Loucy (cell line): ENCODE measurements at regions not wholly inside any gene's neighbourhood (a gene's known extent, or its start where the extent isn't known, plus 50 kb on each side); places are given as distances from the start of the nearest gene placed in this dataset.

Experiments used
- H2AFZ ChIP-seq: fragments of 200-600 bp; sonication (generic); 2 replicates; pipeline ENCODE4 v1.6.0; 2016; ENCODE audit warnings: antibody characterized with exemption, mild to moderate bottlenecking, low read length, moderate library complexity
- H3F3A ChIP-seq: fragments of 200-600 bp; 2 replicates; pipeline ENCODE4 v1.6.0; 2016; ENCODE audit warnings: antibody characterized with exemption, low read depth, mild to moderate bottlenecking
- H3K27me3 ChIP-seq: fragments of 200-600 bp; sonication (generic); 2 replicates; pipeline ENCODE4 v1.6.1; 2014; ENCODE audit warnings: low read length, mild to moderate bottlenecking; ENCODE audit not compliant: insufficient read depth, poor library complexity, severe bottlenecking
- H3K36me3 ChIP-seq: fragments of 200-600 bp; sonication (generic); 2 replicates; pipeline ENCODE4 v1.6.1; 2016; ENCODE audit warnings: low read length; ENCODE audit not compliant: insufficient read depth
- H3K4me1 ChIP-seq: fragments of 200-600 bp; sonication (generic); 2 replicates; pipeline ENCODE4 v1.5.1; 2014; ENCODE audit warnings: low read length, mild to moderate bottlenecking; ENCODE audit not compliant: insufficient read depth, poor library complexity, severe bottlenecking
- H3K4me2 ChIP-seq: fragments of 200-600 bp; sonication (generic); 2 replicates; pipeline ENCODE4 v1.6.0; 2014; ENCODE audit warnings: antibody characterized with exemption, low read length, low read depth, mild to moderate bottlenecking; ENCODE audit not compliant: poor library complexity, severe bottlenecking
- H3K4me3 ChIP-seq: fragments of 200-600 bp; sonication (generic); 2 replicates; pipeline ENCODE4 v1.5.1; 2014; ENCODE audit warnings: low read length, mild to moderate bottlenecking, mixed read lengths; ENCODE audit not compliant: poor library complexity, severe bottlenecking
- H3K79me2 ChIP-seq: fragments of 200-600 bp; sonication (generic); 2 replicates; pipeline ENCODE4 v1.6.1; 2014; ENCODE audit warnings: low read length; ENCODE audit not compliant: insufficient read depth
- H3K9ac ChIP-seq: fragments of 200-600 bp; sonication (generic); 2 replicates; pipeline ENCODE4 v1.6.0; 2014; ENCODE audit warnings: mild to moderate bottlenecking, low read depth, low read length, moderate library complexity; ENCODE audit not compliant: poor library complexity, severe bottlenecking
- H3K9me2 ChIP-seq: fragments of 200-600 bp; sonication (generic); replicated peaks from 2 replicates; pipeline ENCODE4 v1.6.1; 2016; ENCODE audit warnings: low read depth, low read length, mixed read lengths
- H3K9me3 ChIP-seq: fragments of 200-600 bp; sonication (generic); 2 replicates; pipeline ENCODE4 v1.6.1; 2014; ENCODE audit warnings: mild to moderate bottlenecking, antibody characterized with exemption, low read length, low read depth; ENCODE audit not compliant: insufficient read depth
- H4K20me1 ChIP-seq: fragments of 200-600 bp; sonication (generic); 2 replicates; pipeline ENCODE4 v1.6.0; 2014; ENCODE audit warnings: antibody characterized with exemption, low read length, mild to moderate bottlenecking; ENCODE audit not compliant: insufficient read depth, poor library complexity, severe bottlenecking
- CTCF ChIP-seq: fragments of 200-600 bp; sonication (generic); conservative IDR thresholded peaks from 2 replicates; pipeline ENCODE4 v1.5.1; 2014; ENCODE audit warnings: mild to moderate bottlenecking, antibody characterized with exemption, low read length
- EZH2phosphoT487 ChIP-seq: fragments of 200-600 bp; IDR thresholded peaks from 2 replicates; pipeline ENCODE4 v1.6.1; 2018; ENCODE audit warnings: antibody characterized with exemption, mild to moderate bottlenecking, moderate library complexity, borderline replicate concordance

GRCh38 chr2:70397186-70397585, 95.3 kb upstream of the FAM136A start:
- no peaks in the 10 kb centered on the region for H3F3A ChIP-seq
- H3K4me2 ChIP-seq: no peak overlapping the region
- H3K4me1 ChIP-seq: peaks cover 20% of the 10 kb centered on the region
- TF ChIP-seq CTCF: no peak
- H4K20me1 ChIP-seq: no peaks in the 10 kb centered on the region
- no peak overlapping the region for H3K4me3 ChIP-seq
- H3K27me3 ChIP-seq: no peaks in the 10 kb centered on the region
- no peak overlapping the region for H3K9ac ChIP-seq
- H3K9me2 ChIP-seq: no peaks in the 10 kb centered on the region
- H3K79me2 ChIP-seq: no peaks in the 10 kb centered on the region
- H3K9me3 ChIP-seq: no peaks in the 10 kb centered on the region
- H3K36me3 ChIP-seq: no peaks in the 10 kb centered on the region
- no peak overlapping the region for H2AFZ ChIP-seq

- Histone ChIP-seq H3K4me1 (peaks cover 20% of the 10 kb centered on the region), H3K9me3 (no peaks in the 10 kb centered on the region), H4K20me1 (no peaks in the 10 kb centered on the region), H3K4me3 (no peak overlapping the region), H3K9me2 (no peaks in the 10 kb centered on the region), H3K9ac (no peak overlapping the region), H3K27me3 (no peaks in the 10 kb centered on the region), H2AFZ (no peak overlapping the region), H3K36me3 (no peaks in the 10 kb centered on the region), H3K4me2 (no peak overlapping the region), H3F3A (no peaks in the 10 kb centered on the region), H3K79me2 (no peaks in the 10 kb centered on the region)
- TF ChIP-seq EZH2phosphoT487: no peak
- TF ChIP-seq CTCF: no peak
These were observed 94.7 kb upstream of the FAM136A start for GRCh38 chr2:70396612-70397011.

- Histone ChIP-seq H3K4me3 (no peak overlapping the region), H3K9ac (no peak overlapping the region), H3K36me3 (no peaks in the 10 kb centered on the region), H3K9me3 (no peaks in the 10 kb centered on the region), H4K20me1 (no peaks in the 10 kb centered on the region), H3K27me3 (no peaks in the 10 kb centered on the region), H3F3A (no peaks in the 10 kb centered on the region), H3K79me2 (no peaks in the 10 kb centered on the region), H2AFZ (no peak overlapping the region), H3K4me2 (no peak overlapping the region), H3K4me1 (peaks cover 13% of the 10 kb centered on the region), H3K9me2 (no peaks in the 10 kb centered on the region)
- TF ChIP-seq CTCF (no peak), EZH2phosphoT487 (no peak)
These were observed 92.0 kb upstream of the FAM136A start for GRCh38 chr2:70393881-70394280.
